GM12892 (cell line): ENCODE measurements at regions not wholly inside any gene's neighbourhood (a gene's known extent, or its start where the extent isn't known, plus 50 kb on each side); places are given as distances from the start of the nearest gene placed in this dataset.
"Not testable (repeated sequence)": the region's sequence is repeated elsewhere in the genome, so short reads cannot be mapped to it uniquely, and the experiment has no call there.

Experiments used
- DNase-seq: peaks from one replicate; pipeline ENCODE4 v3.0.0; 2011; ENCODE audit not compliant: insufficient read length
- FAIRE-seq: peaks from 2 replicates; lab custom pipeline; 2011; peaks lifted over from hg19 to GRCh38; lab: Jason Lieb, UNC
- POLR2A ChIP-seq: IDR thresholded peaks from 2 replicates; pipeline ENCODE4 v1.6.1; 2011; ENCODE audit warnings: low read depth, low read length, control low read depth
- POLR2AphosphoS5 ChIP-seq: IDR thresholded peaks from 2 replicates; pipeline ENCODE4 v1.6.1; 2011; ENCODE audit warnings: low read depth, low read length, control low read depth
- TAF1 ChIP-seq: IDR thresholded peaks from 2 replicates; pipeline ENCODE4 v1.6.1; 2011; ENCODE audit warnings: low read depth, mild to moderate bottlenecking, control low read depth, low read length, borderline replicate concordance

DNA sequence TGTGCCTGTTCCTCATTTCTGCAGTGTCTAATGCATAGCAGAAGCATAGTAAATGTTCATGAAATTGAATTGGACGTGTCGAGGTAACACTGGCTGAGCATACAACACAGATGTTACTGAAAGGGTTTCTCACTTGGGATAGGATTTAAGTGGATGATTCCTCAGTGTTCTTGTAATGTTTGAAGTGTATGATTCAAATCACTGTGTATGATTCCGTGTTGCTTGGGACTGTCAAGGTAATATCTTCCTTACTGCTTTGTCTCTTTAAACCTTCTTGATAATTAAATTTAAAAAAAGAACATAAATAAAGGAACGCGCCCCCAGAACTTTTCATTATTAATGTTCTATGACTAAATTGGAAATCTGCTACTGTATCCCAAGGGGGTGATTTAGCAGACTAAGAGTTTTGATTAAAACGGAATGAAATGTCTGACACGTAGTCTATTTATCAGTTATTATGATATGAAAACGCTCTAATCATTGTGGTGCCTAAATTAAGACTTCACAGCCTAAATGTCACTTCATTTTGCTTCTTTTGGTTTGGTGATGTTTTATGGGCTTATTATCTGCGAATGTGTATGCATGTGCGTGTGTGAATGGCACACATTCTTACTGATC is 696.9 kb upstream of the EPHA5 start:
- no peak for TF ChIP-seq POLR2A
- no peak for TF ChIP-seq TAF1
- TF ChIP-seq POLR2AphosphoS5: no peak
- no peak for DNase-seq
- no peak for FAIRE-seq

GRCh38 chr4:66360395-66360794 is 690.1 kb upstream of the EPHA5 start:
- FAIRE-seq, DNase-seq: not testable (repeated sequence)

DNA sequence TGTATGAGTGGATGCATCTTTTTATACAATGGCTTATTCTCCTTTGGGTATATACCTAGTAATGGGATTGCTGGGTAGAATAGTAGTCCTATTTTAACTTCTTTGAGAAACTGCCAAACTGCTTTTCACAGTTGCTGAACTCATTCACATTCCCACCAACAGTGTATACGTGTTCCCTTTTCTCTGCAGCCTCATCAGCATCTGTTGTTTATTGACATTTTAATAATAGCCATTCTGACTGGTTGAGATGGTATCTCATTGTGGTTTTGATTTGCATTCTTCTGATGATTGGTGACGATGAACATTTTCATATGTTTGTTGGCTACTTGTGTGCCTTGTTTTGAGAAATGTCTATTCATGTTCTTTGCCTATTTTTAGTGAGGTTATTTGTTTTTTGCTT is 687.0 kb upstream of the EPHA5 start:
- TF ChIP-seq POLR2AphosphoS5 (no peak), TAF1 (no peak), POLR2A (no peak)
- no peak for FAIRE-seq

GRCh38 chr4:66355328-66355727 is 685.0 kb upstream of the EPHA5 start:
- DNase-seq (no peak), FAIRE-seq (no peak)
- TF ChIP-seq TAF1 (no peak), POLR2A (no peak), POLR2AphosphoS5 (no peak)

More for the DNA sequence above, 687.0 kb upstream of the EPHA5 start:
- DNase-seq: no peak

- TF ChIP-seq TAF1: no peak
- TF ChIP-seq POLR2A: no peak
- no peak for TF ChIP-seq POLR2AphosphoS5
- FAIRE-seq (no peak), DNase-seq (no peak)
Observed at GRCh38 chr4:66351761-66352160, 681.5 kb upstream of the EPHA5 start.

GRCh38 chr4:66340286-66340893 is 670.1 kb upstream of the EPHA5 start:
- FAIRE-seq: no peak
- DNase-seq: no peak
- no peak for TF ChIP-seq TAF1
- no peak for TF ChIP-seq POLR2A
- TF ChIP-seq POLR2AphosphoS5: no peak

GRCh38 chr4:66339007-66339406 is 668.7 kb upstream of the EPHA5 start:
- no peak for DNase-seq
- no peak for TF ChIP-seq POLR2A
- TF ChIP-seq TAF1: no peak
- no peak for FAIRE-seq

DNA sequence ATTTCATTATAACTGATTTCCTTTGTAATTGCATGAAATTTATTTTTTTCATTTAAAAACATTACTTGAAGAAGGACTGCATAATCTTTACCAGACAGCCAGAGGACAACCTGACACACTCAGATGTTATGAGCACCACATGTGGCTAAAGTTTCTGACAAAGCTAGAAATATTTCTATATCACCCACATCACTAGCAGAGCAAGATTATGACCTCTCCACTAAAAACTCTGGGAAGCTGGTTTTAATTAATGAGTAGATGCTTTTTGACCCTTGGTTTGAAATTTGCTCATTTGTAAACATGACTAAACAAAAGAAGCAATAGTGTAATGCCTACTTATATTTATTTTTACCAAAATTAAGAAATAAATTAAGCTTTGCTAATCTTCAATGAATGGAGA is 661.5 kb upstream of the EPHA5 start:
- FAIRE-seq (no peak), DNase-seq (no peak)
- no peak for TF ChIP-seq POLR2A
- no peak for TF ChIP-seq TAF1
- TF ChIP-seq POLR2AphosphoS5: no peak

- no peak for TF ChIP-seq TAF1
- TF ChIP-seq POLR2A: no peak
- TF ChIP-seq POLR2AphosphoS5: no peak
- no peak for DNase-seq
- FAIRE-seq: no peak
Observed at GRCh38 chr4:66330125-66330524, 659.8 kb upstream of the EPHA5 start.

- DNase-seq (no peak), FAIRE-seq (no peak)
- TF ChIP-seq POLR2AphosphoS5: no peak
- TF ChIP-seq TAF1: no peak
- no peak for TF ChIP-seq POLR2A
Observed at GRCh38 chr4:66328803-66329574, 658.7 kb upstream of the EPHA5 start.

DNA sequence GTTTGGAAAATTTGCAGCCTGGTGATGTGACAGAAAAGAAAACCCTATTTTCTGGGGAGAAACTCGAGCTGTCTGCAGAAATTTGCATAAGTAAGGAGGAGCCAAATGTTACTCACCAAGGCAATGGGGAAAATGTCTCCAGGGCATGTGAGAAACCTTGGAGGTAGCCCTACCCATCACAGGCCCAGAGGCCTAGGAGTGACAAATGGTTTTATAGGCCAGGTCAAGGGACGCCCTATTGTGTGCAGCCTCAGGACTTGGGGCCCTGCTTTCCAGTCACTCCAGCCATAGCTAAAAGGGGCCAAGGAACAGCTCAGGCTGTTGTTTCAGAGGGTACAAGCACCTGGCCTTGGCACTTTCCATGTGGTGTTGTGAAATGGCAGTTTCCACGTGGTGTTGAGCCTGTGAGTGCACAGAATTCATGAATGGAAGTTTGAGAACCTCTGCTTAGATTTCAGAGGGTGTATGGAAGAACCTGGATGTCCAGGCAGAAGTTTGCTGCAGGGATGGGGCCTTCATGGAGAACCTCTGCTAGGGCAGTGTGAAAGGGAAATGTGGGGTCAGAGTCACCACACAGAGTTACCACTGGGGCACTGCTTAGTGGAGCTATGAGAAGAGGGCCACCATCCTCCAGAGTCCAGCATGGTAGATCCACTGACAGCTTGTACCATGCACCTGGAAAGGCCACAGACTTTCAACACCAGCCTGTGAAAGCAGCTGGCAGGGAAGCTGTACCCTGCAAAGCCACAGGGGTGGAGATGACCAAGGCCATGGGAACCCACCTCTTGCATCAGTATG is 637.6 kb upstream of the EPHA5 start:
- FAIRE-seq (no peak), DNase-seq (no peak)
- TF ChIP-seq POLR2A (no peak), POLR2AphosphoS5 (no peak), TAF1 (no peak)

DNA sequence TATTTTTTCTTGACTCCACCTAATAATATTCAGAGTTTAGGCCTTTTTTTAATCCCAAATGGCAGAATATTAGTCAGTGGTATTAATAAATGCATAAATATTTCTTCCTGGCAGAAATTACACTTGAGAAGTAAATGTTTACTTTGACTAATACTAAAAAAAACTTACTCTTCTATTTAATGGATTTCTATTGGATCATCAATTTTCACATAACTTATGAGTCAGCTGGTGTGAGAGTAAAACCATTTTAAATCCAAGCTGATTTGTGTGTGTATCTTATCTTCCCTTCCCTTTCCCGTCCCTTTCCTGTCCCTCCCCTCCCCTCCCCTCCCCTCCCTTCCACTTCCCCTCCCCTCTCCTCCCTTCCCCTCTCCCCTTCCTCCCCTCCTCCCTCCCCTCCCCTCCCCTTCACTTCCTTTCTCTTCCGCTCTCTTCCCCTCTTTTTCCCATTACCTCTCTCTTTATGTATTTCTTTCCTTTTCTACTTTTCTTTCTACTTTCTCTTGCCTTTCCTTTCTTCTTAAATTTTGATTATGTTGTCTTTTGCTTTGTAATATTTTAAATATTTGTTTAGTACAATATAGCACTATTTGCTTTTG is 630.1 kb upstream of the EPHA5 start:
- no peak for FAIRE-seq
- DNase-seq: no peak
- no peak for TF ChIP-seq POLR2AphosphoS5
- no peak for TF ChIP-seq POLR2A
- TF ChIP-seq TAF1: no peak
